GM23338 (cell line): ENCODE measurements at regions not wholly inside any gene's neighbourhood (a gene's known extent, or its start where the extent isn't known, plus 50 kb on each side); places are given as distances from the start of the nearest gene placed in this dataset.

Experiments
- ATAC-seq: fragments of 200-7000 bp; cut with Tn5 transposase; 3 replicates; pipeline ENCODE4 v1.9.1; 2020
- DNase-seq: peaks from one replicate; pipeline ENCODE4 v3.0.0-alpha.2; 2015; ENCODE audit warnings: low spot score
- H2AFZ ChIP-seq: fragments of 200-600 bp; sonication (generic); 2 replicates; pipeline ENCODE4 v1.8.0; 2016; ENCODE audit warnings: antibody characterized with exemption, mild to moderate bottlenecking, moderate library complexity
- H3F3A ChIP-seq: fragments of 200-600 bp; sonication (generic); replicated peaks from 2 replicates; pipeline ENCODE4 v1.8.0; 2017; ENCODE audit warnings: antibody characterized with exemption, mixed run types, low read depth
- H3K27ac ChIP-seq: fragments of 200-600 bp; sonication (generic); 2 replicates; pipeline ENCODE4 v1.6.1; 2016; ENCODE audit warnings: low read depth
- H3K27me3 ChIP-seq: fragments of 200-600 bp; sonication (generic); 2 replicates; pipeline ENCODE4 v1.8.0; 2016; ENCODE audit warnings: mild to moderate bottlenecking, mixed run types, moderate library complexity; ENCODE audit not compliant: insufficient read depth
- H3K36me3 ChIP-seq: fragments of 200-600 bp; sonication (generic); 2 replicates; pipeline ENCODE4 v1.8.0; 2016; ENCODE audit warnings: mild to moderate bottlenecking; ENCODE audit not compliant: insufficient read depth
- H3K4me1 ChIP-seq: fragments of 200-600 bp; sonication (generic); 2 replicates; pipeline ENCODE4 v1.8.0; 2016; ENCODE audit warnings: mild to moderate bottlenecking, moderate library complexity; ENCODE audit not compliant: insufficient read depth
- H3K4me2 ChIP-seq: fragments of 200-600 bp; sonication (generic); 2 replicates; pipeline ENCODE4 v1.7.1; 2017; ENCODE audit warnings: mixed run types
- H3K4me3 ChIP-seq: fragments of 200-600 bp; sonication (generic); 2 replicates; pipeline ENCODE4 v1.6.1; 2016; ENCODE audit warnings: mixed run types
- H3K79me2 ChIP-seq: fragments of 200-600 bp; sonication (generic); replicated peaks from 2 replicates; pipeline ENCODE4 v1.8.0; 2017; ENCODE audit warnings: mild to moderate bottlenecking; ENCODE audit not compliant: insufficient read depth
- H3K9me2 ChIP-seq: fragments of 200-600 bp; sonication (generic); 2 replicates; pipeline ENCODE4 v1.8.0; 2017; ENCODE audit not compliant: insufficient read depth
- H4K20me1 ChIP-seq: fragments of 200-600 bp; sonication (generic); replicated peaks from 2 replicates; pipeline ENCODE4 v1.8.0; 2017; ENCODE audit warnings: mild to moderate bottlenecking; ENCODE audit not compliant: insufficient read depth
- H3K27ac Mint-ChIP-seq: 2 replicates; pipeline ENCODE4 v1.8.0; 2020; ENCODE audit warnings: inconsistent platforms, mild to moderate bottlenecking, moderate library complexity, mixed read lengths
- H3K27me3 Mint-ChIP-seq: 3 replicates; pipeline ENCODE4 v1.8.0; 2022; ENCODE audit warnings: low read depth, mild to moderate bottlenecking, moderate library complexity, mixed read lengths, inconsistent platforms; ENCODE audit not compliant: insufficient read depth, poor library complexity
- H3K36me3 Mint-ChIP-seq: 3 replicates; pipeline ENCODE4 v1.8.0; 2021; ENCODE audit warnings: low read depth, mild to moderate bottlenecking, inconsistent platforms, moderate library complexity, mixed read lengths
- H3K4me1 Mint-ChIP-seq: 3 replicates; pipeline ENCODE4 v1.8.0; 2020; ENCODE audit warnings: mild to moderate bottlenecking, inconsistent platforms, mixed read lengths
- H3K4me3 Mint-ChIP-seq: 3 replicates; pipeline ENCODE4 v1.8.0; 2021; ENCODE audit warnings: moderate library complexity, mild to moderate bottlenecking, inconsistent platforms, mixed read lengths
- H3K9me3 Mint-ChIP-seq: 3 replicates; pipeline ENCODE4 v1.8.0; 2020; ENCODE audit warnings: moderate library complexity, mild to moderate bottlenecking, inconsistent platforms, mixed read lengths
- CREB1 ChIP-seq: fragments of 250-450 bp; sonication (Bioruptor Pico); IDR thresholded peaks from 2 replicates; pipeline ENCODE4 v1.5.0; 2020; ENCODE audit warnings: low read depth, mild to moderate bottlenecking, moderate library complexity
- CTCF ChIP-seq, 2 experiments: fragments of 200-600 bp in 1 of 2; sonication (generic) in 1 of 2; conservative IDR thresholded peaks; 2 replicates each; pipeline versions ENCODE4 v1.5.1 to v1.6.1; 2016 to 2017; ENCODE audit warnings: antibody characterized with exemption in 2 of 2, low read depth in 2 of 2, mild to moderate bottlenecking in 2 of 2, moderate library complexity in 1 of 2
- POLR2AphosphoS5 ChIP-seq: IDR thresholded peaks from 2 replicates; pipeline ENCODE4 v1.6.1; 2016; ENCODE audit warnings: antibody characterized with exemption, low read depth
- REST ChIP-seq: IDR thresholded peaks from one replicate; pipeline ENCODE4 v1.6.1; 2018; ENCODE audit warnings: antibody characterized with exemption; ENCODE audit not compliant: unreplicated experiment
- ZNF114 ChIP-seq: fragments of 250-450 bp; sonication (Bioruptor Pico); IDR thresholded peaks from 2 replicates; pipeline ENCODE4 v1.5.0; 2020; ENCODE audit warnings: mild to moderate bottlenecking, moderate library complexity
- ZNF462 ChIP-seq: fragments of 250-450 bp; sonication (Bioruptor Pico); IDR thresholded peaks from 2 replicates; pipeline ENCODE4 v1.5.0; 2020; ENCODE audit warnings: mild to moderate bottlenecking, moderate library complexity

GRCh38 chr9:80305136-80305535 lies 733.4 kb downstream of the TLE4 start:
- no peak for DNase-seq
- no peak overlapping the region for H3K27ac ChIP-seq
- no peak for ATAC-seq
- Mint-ChIP-seq H3K27ac (no peak overlapping the region), H3K4me1 (peaks cover 7% of the 10 kb centered on the region; the same call in 2 of the 3 replicates), H3K9me3 (no peaks in the 10 kb centered on the region; the same call in 2 of the 3 replicates), H3K27me3 (peaks cover 4% of the 10 kb centered on the region), H3K36me3 (no peaks in the 10 kb centered on the region; the same call in 2 of the 3 replicates), H3K4me3 (no peak overlapping the region)
- no peak overlapping the region for H3K4me2 ChIP-seq
- H3K79me2 ChIP-seq: no peaks in the 10 kb centered on the region
- no peaks in the 10 kb centered on the region for H4K20me1 ChIP-seq
- no peaks in the 10 kb centered on the region for H3K36me3 ChIP-seq
- no peak for TF ChIP-seq REST
- TF ChIP-seq ZNF114: no peak
- H2AFZ ChIP-seq: no peak overlapping the region; the same call in 1 of the 2 replicates
- H3K9me2 ChIP-seq: peaks cover 11% of the 10 kb centered on the region; the same call in 1 of the 2 replicates
- H3F3A ChIP-seq: no peaks in the 10 kb centered on the region
- H3K4me3 ChIP-seq: no peak overlapping the region
- no peaks in the 10 kb centered on the region for H3K27me3 ChIP-seq
- no peaks in the 10 kb centered on the region for H3K4me1 ChIP-seq

- H3K9me3 Mint-ChIP-seq: peaks cover 26% of the 10 kb centered on the region
- Histone ChIP-seq H3K79me2 (no peaks in the 10 kb centered on the region), H2AFZ (no peak overlapping the region), H3K4me2 (no peak overlapping the region), H4K20me1 (no peaks in the 10 kb centered on the region), H3K4me3 (no peak overlapping the region), H3K4me1 (no peaks in the 10 kb centered on the region), H3F3A (no peaks in the 10 kb centered on the region), H3K36me3 (no peaks in the 10 kb centered on the region), H3K9me2 (no peaks in the 10 kb centered on the region), H3K27me3 (no peaks in the 10 kb centered on the region), H3K27ac (no peak overlapping the region)
- ATAC-seq (no peak), DNase-seq (no peak)
- H3K4me1 Mint-ChIP-seq: peaks cover 1% of the 10 kb centered on the region; the same call in 1 of the 3 replicates
- H3K27me3 Mint-ChIP-seq: no peaks in the 10 kb centered on the region
- no peak overlapping the region for H3K27ac Mint-ChIP-seq
- H3K4me3 Mint-ChIP-seq: no peak overlapping the region
- peaks cover 14% of the 10 kb centered on the region; the same call in 2 of the 3 replicates for H3K36me3 Mint-ChIP-seq
- TF ChIP-seq POLR2AphosphoS5 (no peak), CTCF (conservative IDR thresholded peaks at IDR 0.05; ENCODE audit: low read depth in 2 of 2) (no peak), ZNF462 (no peak), REST (no peak), CREB1 (no peak)
These were observed 723.2 kb downstream of the TLE4 start for GRCh38 chr9:80294955-80295354.
